SK-MEL-5 (cell line): ENCODE measurements at regions not wholly inside any gene's neighbourhood (a gene's known extent, or its start where the extent isn't known, plus 50 kb on each side); places are given as distances from the start of the nearest gene placed in this dataset.

Source experiments
- DNase-seq: peaks from one replicate; pipeline ENCODE4 v3.0.0-alpha.2; 2016; ENCODE audit warnings: low read depth, low spot score
- in situ Hi-C: cut with HindIII; loops from 2 replicates; pipeline ENCODE4 v1.10.0; 2016; ENCODE audit warnings: low sequenced_read_pairs, high pct_unique_total_duplicates, low pct_unique_long_range_greater_than_20kb

DNA sequence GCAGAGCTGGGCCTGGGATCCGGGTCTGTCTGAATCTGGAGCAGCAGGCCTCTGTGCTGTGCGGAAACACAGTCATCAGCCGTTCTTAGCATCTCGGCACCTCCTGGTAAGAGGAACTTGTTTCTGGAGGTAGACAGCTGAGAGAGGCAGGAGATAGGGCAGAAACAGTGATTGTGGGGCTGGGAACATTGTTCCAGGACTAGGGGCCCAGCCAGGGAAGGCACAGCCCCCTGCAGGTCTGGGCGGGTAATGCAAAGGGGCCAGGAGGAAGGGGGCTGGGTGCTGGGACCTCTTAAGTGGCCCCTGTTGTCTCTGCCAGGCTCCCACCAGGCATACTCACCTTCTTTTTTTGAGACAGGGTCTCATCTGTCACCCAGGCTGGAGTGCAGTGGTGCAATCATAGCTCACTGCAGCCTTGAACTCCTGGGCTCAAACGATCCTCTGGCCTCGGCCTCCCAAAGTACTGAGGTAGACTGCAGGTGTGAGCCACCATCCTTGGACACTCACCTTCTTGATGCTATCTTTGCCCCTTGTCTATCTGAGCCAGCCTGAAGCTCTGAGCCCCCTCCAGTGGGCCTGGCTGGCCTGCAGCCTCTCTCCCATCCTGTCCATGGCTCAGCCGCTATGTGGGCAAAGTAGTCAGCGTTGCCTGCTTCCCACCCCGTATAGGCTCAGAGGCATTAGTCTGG is 134.3 kb upstream of the ZBTB40 start:
- in situ Hi-C loops, result no loop called here
- peak; percentile 41 for DNase-seq

DNA sequence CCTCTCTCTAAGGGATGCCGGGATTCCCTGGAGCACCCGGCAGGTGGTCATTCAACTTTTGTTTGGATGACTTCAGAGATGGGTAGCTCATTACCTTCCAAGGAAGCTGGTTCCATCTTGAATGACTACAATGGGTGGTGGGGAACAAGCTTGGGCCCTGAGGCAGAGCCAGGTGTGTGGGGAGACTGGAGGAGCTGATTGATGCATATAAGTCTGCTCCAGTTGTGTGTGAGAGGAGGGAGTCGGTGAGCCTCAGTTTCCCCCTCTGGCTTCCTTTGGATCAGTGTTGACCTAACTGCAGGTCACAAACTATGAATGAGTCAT is 133.8 kb upstream of the ZBTB40 start:
- no peak for DNase-seq
- in situ Hi-C loops, result no loop called here

DNA sequence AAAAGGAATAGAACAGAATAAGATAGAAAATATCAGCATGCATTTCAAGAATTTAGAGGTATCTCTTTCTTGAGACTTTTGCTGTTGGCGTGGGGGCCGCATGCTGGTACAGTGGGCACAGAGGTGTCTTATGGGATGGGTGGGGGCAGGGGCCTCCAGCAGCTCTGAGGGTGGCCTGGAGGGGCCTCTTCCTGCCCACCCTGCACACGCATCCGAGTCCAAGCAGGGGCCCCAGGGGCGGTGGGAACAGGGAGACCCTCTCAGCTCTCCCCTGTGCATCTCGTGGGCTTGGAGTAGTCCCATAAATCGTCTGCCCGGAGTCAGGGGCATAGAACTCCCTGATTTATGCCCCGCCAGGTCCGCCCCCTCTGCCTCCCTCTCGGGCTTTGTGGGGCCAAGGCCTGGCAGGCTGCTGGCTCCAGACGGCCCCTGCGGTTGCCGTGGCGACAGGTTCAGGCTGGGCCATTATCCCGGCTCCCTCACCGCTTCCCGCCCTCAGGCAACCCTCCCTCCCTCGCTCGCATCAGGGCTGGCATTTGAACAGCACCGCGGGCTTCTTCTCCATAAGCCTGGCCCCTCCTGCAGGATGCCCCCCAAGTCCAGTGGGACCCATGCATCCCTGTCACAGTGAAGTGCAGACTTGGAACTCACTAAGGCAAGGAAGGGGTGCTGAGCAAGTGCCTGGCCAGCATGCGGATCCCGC is 133.2 kb upstream of the ZBTB40 start:
- in situ Hi-C loops, result no loop called here
- DNase-seq, result no peak

DNA sequence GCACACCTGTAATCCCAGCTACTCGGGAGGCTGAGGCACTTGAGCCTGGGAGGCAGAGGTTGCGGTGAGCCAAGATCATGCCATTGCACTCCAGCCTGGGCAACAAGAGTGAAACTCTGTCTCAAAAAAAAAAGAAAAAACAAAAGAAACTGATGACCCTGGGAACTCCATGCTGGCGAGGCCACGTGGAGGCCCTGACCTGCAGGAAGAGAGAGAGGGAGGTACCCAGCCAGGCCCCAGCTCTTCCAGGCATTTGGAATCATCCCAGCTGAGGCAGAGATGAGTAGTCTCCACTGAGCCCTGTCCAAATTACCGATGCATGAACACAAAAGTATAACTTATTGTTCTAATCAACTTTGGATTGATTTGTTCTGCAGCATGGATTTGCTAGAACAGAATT is 132.0 kb upstream of the ZBTB40 start:
- no peak for DNase-seq
- in situ Hi-C loops, result no loop called here

DNA sequence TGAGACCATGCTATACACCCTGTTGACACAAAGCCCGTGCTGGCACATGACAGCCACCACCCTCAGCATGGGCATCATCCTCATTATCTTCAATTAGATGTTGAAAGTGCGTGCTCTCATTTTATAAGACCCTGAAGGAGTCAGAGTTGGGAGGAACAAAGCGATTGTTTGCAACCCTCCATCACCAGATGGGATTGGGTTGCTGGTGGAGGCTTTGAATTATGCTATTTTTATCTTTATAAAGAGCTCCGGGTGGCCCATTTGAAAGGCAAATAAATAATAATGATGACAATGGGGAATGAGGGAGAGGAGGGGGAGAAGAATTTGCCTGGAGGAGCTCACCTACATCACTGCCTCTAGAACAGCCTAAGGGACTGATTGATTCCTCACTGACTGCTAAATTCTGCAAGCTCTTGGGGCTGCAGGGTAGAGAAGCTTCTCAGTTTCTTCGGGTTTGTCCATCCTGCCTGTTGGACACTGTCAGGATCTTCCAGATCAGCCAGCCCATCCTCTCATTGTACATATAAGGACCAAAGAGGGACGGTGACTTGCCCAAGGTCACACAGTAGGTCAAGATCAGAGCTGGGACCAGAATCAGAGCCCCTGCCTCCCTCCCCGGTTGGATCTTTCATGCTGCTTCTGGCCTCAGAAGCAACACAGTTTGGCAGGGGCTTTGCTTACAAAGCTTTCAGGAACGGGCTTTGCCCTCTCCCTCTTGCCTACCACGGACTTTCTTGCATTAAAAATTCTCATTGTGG is 130.9 kb upstream of the ZBTB40 start:
- DNase-seq, result peak; percentile 12
- in situ Hi-C loops, result no loop called here

DNA sequence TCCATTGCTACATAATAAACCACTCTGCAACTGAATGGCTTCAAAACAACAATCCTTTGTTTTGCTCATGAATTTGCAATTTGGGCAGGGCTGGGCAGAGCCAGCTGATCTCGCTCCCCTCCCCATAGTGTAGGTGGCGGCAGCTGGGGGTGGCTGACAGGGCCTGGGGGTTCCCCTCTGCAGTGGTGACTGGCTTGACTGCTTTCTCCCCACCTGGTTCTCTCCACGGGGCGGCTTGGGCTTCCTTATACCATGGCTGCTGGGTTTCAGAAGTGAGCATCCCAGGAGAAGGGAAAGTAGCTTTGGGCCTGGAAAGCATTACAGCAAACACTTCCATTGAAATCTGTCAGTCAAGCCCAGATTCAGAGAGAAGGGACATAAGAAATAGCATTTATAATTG is 129.7 kb upstream of the ZBTB40 start:
- DNase-seq, result no peak

DNA sequence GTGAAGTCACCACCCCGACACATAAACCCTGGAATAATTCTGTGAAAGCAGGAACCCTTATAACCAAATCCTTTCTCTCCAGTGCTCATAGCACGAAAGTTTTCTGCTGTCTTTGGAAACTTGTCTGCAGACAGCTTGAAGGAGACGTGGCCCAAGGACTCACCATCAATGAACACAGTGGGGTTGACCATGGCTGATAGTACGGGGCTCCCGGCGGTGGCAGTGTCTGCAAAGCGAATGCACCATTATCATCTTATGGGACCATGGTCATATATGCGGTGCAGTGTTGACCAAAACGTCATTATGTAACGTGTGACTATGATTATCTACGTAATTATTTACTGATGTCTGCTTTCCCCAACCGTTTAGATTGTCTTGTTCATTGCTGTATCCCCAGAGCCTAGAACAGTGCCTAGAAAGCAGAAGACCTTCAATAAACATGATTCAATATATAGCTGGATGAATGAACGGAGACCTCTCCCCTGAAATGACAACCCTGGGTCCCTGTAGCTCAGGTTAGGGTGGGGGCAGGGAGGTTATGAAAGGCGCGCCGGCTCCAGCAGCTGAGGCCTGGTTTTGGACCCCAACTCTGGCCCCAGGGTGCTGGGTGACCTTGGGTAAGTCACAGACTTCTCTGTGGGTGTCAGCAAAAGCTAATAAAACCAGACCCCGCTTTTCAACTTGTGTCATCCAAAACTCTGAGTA is 128.4 kb upstream of the ZBTB40 start:
- DNase-seq, result no peak
- in situ Hi-C loops, result no loop called here

More for the DNA sequence above, 129.7 kb upstream of the ZBTB40 start:
- in situ Hi-C loops, result no loop called here

DNA sequence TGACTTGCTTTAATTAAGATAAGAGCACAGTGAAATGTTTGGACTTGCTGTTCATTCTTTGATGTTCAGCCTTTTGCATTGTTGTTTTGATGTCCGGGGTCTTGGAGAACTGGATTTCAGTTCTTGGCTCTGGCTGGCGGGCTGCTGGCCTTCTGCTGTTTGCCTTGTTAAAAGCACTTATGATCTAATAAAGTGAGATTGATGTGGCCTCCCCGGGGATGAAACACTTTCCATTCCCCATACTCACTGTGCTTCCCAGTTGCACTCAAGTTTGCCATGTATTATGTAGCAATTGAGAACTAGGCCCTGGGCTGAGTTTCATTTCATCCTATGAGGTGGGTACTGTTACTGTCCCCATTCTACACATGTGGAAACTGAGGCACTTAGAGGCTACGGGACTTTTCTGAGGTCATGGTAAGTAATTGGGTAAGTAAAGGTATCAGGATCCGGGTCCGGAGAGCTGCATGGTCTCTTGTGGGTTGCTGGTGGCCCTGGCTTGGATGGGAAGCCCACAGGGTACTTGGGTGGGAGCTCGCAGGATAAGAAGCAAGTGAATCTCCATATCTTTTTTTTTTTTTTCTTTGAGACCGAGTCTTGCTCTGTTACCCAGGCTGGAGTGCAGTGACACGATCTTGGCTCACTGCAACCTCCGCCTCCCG is 127.7 kb upstream of the ZBTB40 start:
- in situ Hi-C loops, result no loop called here
- DNase-seq, result no peak

DNA sequence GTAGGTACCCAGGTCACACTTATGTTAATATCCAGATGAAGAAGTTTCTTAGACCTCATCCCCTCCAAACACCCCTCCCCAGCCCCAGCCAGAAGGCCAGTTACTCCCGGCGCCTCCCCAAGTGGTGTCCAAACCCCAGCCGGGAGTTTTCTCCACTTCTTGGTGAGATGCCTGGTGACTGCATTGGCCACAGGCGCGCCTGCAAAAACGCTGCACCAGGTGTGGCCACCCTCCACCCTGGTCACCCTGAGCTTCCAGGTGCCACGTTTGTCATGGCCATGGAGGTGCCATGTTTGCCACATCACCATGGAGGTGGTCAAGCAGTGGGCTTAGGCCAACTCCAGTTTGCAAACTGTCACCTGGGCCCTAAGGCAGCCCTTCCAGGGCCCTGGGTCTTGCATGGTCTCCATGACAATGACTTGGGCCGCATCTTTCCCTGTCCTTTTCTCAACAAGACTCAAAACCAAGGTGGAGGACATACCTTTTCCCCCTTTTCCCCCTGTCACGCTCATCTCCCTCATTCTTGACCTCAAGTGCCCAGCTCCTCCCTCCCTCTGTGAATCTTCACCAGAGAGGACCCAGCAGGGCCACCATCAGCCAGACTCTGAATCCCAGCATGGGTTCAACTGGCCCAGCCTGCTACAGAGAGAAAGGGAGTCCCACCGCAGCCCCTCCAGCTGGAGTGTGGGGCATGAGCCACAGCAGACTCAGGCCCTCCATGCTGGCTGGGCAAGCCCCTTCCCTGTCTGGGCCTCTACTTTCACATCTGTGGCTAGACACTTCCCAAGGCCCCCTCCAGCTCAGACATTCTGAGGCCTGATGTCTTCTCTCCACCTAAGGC is 125.9 kb upstream of the ZBTB40 start:
- no peak for DNase-seq
- in situ Hi-C loops, result no loop called here

DNA sequence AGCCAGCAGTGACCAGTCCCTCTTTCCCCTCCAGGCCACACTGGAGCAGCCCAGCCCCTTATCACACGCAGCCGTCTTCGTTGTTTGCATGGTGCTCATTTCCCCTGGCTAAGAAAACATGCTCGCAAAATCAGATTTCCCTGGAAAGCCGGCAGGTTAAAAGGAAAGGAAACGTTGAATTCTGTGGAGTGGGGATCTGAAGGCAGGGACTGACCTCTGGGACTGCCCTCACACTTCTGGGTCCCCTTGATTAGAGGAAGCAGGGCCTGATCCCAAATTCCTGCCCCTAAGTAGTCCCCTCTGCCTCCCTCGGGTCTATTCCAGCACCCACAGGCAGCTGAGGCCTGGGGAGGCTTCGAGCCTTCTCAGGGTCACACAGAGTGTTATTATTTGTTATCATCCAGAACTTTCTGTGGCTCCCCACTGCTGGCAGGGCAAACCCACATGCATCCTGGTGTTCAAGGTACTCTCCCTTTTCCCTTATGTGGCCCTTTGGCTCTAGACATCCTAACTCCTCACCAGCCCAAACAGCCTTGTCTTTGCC is 125.2 kb upstream of the ZBTB40 start:
- DNase-seq, result no peak
- in situ Hi-C loops, result no loop called here

DNA sequence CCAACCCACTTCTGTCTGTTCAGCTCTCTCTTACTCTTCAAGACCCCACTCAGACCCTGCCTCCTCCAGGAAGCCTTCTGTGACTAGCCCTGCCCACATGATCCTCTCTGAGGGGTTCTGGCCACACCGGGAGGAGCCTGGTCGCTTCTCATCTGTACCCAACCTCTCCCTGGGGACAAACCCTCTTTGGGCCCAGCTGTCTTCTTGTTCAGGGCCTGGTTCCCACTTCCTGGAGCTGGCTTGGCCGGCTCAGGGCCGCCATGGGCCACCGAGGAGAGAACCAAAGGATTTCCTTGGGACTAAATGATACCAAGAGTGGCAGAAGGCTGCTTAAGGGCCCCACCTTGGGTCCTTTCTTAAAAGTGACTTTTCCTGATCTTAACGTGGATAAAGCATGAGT is 124.7 kb upstream of the ZBTB40 start:
- no peak for DNase-seq
- in situ Hi-C loops, result no loop called here

DNA sequence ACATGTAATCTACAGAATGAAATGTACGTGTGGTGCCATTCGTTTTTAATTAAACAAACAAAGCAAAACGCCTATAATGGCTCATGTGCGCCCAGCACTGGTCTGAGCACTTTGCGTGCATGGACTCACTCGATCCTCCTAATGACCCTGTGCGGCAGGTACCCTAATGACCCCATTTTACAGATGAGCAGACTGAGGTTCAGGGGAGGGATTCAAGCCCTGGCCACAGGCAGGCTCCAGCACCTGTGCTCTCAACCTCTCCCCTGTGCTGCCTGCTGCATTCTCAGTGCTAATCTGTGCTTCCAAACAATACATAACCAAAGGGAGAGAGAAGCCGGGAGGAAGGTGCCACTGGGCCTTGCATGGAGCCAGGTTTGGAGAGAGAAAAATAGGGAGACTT is 124.2 kb upstream of the ZBTB40 start:
- in situ Hi-C loops, result no loop called here

DNA sequence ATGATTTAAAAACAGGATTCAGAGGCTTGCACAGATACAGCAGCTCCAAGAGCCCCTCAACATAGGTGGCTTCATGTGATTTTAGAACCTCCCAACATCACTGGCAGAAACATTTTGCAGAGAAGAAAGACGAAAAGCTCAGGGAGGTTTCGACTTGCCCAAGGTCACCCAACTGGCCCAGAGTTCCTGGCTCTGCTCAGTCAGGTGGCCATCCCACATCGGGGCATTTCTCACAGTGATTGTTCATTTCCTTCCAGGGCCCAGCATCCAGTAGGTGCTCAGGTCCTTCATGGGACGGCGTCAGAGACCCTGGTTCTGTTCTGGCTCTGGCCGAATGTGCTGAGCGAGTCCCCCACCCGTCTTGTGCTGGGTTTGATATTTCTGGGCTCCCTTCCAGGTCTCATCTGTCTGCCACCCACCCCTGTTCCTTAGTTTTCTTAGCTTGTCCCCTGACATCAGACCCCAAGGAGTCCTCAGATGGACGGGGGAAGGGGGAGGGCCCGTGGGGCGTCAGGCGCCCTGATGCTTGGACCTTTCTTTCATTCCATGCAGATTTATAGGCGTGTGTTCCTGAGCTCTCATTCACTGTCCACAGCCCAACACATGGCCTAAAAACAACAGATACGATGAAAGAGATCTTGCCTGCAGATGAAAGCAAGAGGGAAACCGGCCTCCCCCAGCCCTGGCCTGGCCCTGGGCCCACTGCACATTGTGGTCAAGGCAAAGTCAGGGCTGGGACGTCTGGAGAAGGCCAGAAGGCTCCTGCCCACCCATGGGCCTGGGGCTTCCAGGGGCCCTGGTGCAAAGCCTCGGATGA is 123.1 kb upstream of the ZBTB40 start:
- no peak for DNase-seq
- in situ Hi-C loops, result no loop called here

More for the DNA sequence above, 124.2 kb upstream of the ZBTB40 start:
- DNase-seq, result no peak

DNA sequence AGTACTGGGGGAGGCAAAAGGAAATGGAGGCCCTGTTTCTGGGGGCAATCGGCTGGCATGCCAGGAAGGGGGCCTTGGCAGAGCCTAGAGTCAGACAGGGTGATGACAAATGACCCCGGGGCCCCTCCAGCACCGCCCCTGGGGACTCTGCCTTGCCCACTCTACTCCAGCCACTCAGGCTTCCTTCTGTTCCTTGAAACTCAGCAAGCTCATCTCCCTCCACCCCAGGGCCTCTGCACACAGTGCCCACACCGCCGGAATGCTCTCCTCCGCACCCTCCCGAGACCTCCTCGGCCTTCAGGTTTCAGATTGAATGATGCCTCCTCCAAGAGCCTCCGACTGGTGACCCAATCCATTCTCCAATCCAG is 122.5 kb upstream of the ZBTB40 start:
- in situ Hi-C loops, result no loop called here
- no peak for DNase-seq

DNA sequence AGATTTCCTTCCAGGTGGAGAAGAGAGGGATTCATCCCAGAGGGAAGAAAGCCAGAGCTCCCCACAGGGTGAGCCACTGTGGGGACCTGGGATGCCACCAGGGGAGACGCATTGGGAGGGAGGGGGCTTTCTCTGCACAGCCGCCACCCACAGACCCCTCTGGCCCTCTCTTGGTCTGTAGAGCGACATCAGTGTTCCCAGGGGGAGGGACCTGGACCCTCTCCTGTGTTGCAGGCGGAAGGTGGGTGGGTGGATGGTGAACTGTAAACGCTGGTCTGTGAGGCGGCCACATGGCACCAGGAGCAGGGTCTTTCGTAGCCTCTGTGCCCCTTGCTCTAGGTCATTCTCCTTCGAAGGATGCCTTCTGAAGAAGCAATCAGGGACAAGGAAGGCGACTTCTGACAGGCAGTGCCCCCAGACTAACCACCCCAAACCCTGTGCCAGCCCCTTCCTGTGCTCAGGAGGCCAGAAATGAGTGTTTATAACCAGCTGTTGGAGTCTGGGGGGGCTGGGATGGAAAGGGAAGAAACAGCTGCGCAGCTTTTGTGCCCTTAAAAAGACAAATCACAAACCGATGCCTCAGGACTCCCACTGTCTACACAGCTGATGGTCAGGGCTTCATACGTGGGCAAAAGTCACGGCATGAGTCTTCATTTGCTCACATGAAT is 121.4 kb upstream of the ZBTB40 start:
- DNase-seq, result no peak
- in situ Hi-C loops, result no loop called here

DNA sequence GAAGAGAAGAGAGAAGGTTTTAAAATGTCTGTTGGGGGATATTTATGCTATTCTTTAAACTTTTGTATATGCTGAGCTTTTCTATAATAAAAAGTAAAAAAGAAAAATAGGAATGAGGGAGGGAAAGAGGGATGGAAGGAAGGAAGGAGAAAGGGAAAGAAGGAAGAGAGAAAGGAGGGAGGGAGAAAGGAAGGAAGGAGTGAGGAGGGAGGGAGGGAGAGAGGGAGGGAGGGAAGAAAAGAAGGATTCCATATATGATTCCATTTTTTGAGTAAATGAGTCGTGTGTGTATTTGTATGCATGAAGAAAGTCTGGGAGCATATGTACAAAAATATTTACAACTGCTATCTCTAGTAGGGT is 120.9 kb upstream of the ZBTB40 start:
- in situ Hi-C loops, result no loop called here

More for the DNA sequence above, 120.9 kb upstream of the ZBTB40 start:
- no peak for DNase-seq
